Hematopoietic multipotent progenitor cell treated with erythropoietin and hydrocortisone succinate and interleukin-3 and kit ligand, for 15 days (in vitro differentiated cells): ENCODE measurements at regions not wholly inside any gene's neighbourhood (a gene's known extent, or its start where the extent isn't known, plus 50 kb on each side); places are given as distances from the start of the nearest gene placed in this dataset.

Experiments used
- DNase-seq: peaks from one replicate; pipeline ENCODE4 v3.0.0-alpha.2; 2015; ENCODE audit warnings: low spot score

DNA sequence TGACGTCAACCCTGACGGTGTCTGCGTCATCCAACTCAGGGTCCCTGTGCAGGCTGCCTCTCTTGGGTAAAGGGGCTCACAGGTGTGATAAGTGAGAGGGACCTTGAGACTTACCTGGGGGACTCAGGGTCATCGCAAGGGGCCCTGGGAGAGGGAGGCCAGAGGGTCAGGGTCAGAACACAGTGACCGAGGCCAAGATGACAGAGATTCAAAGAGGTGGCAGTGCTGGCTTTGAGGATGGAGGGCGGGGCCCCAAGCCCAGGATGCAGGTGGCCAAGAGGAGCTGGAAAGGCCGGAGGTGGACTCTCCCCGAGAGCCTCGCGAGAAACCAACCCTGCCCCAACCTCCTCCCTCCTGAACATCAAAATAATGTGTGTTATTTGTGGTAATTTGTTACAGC lies 165.2 kb upstream of the PPP2R2D start:
- no peak for DNase-seq

DNA sequence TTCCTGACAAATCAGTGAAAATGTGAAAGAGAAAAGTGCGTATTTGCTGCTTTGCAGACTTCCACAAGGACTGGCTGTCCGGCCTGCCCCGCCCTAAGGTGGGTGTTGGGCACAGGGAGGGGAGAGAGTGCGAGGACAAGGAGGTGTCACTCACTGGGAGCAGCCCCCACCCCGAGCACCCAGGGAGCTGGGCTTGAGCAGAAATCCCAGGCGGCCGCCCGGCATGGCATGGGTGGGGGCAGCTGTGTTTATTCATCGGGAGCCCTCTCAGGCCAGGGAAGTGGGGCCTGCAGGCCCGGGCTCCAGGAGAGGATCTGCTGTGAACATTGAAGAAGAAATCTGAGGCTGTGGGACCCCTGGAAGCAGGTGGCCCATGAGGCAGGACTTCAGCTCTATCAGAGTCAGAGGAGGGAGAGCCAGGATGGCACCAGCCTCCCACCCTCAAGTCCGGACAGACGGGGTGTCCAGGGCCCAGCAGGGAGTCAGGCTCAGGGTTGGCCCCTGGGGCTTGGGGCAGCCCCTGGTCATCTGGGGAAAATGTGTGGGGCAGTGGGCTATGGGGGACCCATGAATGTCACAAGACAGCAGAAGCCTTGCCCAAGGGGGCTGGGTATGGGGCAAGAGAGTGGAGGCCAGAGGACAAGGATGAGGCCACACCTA lies 164.4 kb upstream of the PPP2R2D start:
- no peak for DNase-seq

DNA sequence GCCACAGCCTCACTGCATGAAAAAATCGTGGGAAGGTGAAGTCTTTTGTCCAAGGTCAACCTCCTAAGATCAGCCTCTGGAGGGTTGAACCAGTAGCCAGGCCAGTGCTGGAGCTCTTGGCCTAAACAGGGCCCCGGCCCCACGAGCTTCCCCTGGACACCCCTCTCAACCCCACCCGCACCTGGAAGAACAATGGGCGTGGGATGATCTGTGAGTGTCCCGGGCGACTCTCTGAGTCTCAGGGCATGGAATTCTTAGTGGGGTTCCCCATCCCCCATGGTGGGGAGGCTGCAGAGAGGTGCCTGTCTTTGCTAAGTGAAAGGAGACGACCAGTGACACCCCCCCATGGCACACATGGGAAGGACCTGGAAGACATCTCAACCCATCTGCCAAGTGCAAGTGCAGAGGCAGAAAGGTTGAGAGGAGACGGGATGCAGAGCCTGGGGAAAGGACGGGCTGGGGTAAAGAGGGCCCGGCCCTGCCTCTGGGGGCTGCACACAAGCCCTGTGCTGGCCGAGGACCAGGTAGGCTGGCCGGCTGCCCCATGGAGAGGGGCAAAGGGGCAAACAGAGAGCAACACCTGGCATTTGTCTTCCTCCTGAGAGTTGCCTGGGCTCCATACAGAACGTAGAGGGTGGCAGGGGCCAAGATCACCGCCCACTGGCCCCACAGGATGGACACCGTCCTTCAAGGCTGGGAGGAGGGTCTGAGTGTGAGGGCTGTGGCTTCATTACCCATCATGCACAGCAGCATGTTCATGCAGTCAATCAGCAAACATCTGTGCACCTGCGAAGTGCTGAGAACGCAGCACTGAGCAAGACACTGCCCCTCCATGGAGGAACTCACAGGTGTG lies 163.0 kb upstream of the PPP2R2D start:
- no peak for DNase-seq

DNA sequence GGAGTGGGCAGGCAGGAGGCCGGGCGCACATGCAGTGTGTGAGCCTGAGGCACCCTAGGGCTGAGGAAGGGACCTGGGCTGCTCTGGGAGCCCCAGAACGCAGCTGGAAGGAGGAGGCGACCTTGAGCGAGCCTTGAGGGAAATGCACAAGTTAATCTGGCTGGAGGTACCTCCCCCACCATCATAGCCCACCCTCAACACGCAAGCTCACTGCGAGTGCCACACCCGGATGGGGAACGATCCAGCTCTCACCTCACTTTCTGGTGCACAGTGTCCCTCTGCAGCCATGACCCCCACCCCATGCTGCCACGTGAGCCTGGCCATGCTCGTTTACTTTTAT lies 162.4 kb upstream of the PPP2R2D start:
- no peak for DNase-seq

DNA sequence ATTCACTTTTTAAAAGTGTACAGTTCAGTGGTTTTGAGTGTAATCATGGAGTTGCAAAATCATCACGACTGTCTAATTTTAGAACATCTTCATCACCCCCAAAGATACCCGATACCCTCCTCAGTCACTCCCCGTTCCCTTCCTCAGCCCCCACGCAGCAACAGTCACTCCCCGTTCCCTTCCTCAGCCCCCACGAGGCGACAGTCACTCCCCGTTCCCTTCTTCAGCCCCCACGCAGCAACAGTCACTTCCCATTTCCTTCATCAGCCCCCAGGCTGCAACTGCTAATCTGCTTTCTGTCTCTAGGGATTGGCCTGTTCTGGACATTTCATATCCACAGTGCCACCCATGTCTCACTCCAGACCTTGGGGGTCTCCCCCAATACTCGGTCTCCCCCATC lies 161.6 kb upstream of the PPP2R2D start:
- no peak for DNase-seq

DNA sequence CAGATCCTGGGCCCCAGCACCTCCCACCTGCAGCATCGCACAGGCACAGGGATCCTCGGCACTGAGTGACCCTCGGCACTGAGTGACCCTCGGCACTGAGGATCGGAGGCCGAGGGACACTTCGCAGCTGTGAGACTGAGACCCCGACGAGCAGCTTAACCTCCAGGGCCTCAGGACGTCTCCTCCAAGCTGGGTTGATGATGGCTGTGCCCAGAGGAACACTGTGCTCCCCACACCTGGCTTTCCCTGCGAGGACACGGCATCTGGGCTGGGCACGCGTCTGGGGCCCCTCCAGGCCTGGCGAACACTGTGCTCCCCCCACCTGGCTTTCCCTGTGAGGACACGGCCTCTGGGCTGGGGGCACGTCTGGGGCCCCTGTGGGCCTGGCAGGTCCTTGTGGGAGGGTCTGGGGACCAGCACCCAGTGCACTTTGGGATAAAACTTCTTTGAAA lies 158.3 kb upstream of the PPP2R2D start:
- DNase-seq, result no peak

DNA sequence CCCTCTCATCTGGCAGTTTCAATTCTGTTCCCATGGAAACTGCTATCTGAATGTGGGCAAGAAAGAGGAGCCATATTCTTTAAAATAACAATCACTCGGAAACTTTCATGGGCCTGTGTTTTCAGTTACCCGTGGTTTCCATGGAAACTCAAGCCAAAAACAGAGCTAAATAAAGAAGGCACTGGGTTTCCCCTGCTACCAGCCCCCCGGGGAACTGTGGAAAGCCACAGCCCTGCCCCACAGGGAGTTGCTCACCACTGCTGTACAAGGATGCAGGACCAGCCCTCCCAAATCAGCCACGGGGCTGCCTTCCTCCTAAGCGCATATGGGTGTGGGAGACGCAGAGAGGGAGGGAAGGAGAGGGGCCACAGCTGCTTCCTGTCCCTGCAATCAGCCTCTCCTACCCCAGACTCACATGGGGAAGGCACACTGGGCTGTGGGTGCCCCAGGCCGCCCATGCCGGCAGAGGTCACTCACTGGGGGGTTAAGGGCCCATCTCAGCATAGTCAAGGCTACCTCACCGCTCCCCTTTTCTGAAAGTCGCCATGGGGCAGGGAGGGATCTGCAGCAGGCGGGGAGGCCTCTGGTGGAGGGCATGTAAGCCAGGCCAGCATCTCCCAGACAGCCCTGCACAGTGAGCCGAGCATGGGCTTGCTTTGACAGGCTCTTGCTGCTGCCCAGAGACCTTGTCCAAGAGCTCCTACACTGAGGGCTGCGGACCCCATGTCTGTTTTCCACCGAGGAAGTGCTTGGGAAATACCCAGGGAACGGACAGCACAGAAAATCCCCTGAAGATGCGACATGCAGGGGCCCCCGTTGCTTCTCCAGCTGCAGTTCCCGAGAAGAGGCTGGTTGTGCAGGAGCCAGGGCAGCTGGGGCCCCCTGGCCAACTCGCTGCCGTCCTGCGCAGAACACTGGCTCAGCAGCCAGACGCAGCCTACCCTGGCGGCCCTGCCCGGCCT lies 157.3 kb upstream of the PPP2R2D start:
- no peak for DNase-seq

DNA sequence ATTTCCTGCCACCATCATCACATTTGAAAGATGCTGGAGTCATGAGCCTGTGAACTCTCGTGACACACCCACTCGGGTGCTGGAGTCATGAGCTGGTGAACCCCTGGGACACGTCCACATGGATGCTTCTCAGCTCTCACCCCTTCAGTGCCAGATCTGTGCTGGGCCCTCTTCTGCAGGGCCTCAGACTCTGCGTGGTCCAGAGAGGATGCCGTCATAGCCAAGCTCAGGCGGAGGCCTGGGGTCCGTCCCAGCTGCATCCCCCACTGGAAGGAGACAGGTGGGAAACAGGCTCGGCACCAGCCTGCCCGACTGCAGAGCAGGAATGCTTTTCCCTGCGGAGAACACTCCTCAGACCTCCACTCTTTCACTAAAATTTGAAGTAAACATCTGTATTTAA lies 156.5 kb upstream of the PPP2R2D start:
- no peak for DNase-seq

DNA sequence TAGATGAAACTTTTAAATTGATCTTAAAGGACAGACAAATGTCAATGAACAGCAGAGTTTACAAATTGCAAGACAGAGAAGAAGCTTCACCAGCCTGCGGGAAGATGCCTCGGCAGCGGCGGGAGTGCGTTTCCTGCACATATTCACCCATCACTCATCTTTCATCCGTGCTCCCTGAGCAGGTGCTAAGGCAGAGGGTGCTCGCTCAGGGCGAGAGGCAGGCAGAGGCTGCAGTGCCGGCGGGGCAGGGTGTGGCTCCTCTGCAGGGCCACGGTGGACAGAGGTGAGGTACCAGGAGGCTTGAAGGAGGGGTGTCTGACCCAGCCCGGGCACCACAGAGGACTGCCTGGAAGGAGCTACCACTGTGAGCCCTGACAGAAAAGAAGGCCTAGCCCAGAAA lies 155.2 kb upstream of the PPP2R2D start:
- no peak for DNase-seq

DNA sequence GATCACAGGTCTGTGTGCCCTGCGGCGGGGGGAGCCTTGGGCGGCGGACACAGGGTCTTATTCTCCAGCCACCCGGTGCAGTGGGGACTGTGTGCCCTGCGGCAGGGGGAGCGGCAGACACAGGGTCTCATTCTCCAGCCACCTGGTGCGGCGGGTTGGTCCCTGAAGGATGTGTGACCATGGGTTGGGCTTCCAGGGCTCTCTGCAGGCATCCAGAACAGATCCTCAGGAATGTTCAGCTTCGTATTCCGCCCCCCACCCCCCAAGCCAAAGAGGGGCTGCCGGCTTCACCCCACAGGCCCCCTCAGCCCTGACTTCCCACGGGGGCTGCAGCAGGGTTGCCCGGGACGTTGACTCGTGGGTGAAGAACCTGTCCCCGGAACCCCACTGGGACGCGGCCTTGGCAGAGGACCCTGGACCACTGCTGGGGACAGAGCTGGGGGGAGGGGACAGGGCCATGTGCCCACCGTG lies 154.5 kb upstream of the PPP2R2D start:
- no peak for DNase-seq

DNA sequence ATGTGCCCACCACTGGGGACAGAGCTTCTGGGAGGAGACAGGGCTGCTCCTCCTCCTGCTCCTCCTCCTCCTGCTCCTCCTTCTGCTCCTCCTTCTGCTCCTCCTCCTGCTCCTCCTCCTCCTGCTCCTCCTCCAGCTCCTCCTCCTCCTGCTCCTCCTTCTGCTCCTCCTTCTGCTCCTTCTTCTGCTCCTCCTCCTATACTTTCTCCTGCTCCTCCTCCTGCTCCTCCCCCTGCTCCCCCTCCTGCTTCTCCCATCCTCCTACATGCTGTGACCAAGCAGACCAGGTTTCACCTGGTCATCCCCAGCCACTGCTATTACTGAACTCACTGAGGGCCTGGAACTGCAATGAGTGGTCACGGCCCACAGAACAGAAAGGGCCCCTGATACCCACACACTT lies 154.0 kb upstream of the PPP2R2D start:
- DNase-seq, result no peak

DNA sequence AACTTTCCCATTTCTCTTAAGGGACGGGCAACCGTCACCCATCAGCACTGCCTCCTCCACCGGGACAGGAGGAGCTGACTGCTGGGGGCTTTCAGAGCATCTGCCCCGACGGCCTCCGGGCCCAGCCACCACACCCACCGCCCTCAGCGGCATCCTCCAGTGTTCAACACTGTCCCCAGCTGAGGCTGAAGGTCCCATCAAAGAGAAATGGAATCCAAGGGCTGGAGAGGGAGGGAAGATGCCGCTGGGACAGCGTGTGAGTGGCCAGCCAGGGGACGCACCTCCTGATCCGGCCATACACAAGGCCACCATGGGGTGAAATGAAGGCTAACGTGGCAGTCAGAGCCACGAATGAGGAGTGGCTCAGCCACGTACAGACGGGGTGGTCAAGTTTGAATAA lies 153.6 kb upstream of the PPP2R2D start:
- DNase-seq, result no peak

DNA sequence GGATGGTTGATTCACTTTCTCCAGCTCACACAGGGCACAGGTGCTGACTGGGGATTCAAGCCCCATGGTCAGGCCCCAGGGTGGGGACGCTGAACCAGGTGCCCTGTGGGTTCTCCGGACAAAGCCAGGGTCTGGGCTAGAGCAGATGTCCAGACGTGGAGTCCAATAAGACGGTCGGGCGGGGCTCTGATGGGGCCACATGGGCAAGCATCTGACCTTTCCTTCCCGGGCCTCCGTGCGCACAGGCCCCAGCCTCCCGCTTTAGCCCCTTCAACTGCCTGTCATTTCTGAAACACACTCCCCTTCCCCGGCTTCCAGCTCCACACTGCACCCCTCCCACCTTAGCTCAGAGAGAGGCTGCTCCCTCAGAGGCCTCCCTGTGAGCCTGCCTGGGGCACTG lies 153.0 kb upstream of the PPP2R2D start:
- no peak for DNase-seq

DNA sequence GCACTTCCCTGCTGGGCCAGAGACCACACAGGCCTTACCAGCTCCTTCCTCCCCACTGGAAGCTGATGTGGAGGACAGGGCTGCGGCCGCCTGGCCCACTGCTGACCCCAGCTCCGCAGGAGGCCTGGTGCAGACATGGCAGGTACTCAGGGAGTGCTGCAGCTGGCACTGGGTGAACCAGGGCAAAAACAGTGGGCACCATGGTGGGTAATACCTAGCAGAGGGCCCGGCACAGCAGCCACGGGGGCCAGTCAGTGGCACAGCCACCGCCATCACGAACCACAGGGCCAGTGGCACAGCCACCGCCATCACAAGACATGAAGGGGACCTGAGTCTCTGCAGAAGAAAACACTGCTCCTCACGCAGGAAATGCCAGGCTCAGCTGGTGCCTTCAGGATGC lies 152.6 kb upstream of the PPP2R2D start:
- no peak for DNase-seq

DNA sequence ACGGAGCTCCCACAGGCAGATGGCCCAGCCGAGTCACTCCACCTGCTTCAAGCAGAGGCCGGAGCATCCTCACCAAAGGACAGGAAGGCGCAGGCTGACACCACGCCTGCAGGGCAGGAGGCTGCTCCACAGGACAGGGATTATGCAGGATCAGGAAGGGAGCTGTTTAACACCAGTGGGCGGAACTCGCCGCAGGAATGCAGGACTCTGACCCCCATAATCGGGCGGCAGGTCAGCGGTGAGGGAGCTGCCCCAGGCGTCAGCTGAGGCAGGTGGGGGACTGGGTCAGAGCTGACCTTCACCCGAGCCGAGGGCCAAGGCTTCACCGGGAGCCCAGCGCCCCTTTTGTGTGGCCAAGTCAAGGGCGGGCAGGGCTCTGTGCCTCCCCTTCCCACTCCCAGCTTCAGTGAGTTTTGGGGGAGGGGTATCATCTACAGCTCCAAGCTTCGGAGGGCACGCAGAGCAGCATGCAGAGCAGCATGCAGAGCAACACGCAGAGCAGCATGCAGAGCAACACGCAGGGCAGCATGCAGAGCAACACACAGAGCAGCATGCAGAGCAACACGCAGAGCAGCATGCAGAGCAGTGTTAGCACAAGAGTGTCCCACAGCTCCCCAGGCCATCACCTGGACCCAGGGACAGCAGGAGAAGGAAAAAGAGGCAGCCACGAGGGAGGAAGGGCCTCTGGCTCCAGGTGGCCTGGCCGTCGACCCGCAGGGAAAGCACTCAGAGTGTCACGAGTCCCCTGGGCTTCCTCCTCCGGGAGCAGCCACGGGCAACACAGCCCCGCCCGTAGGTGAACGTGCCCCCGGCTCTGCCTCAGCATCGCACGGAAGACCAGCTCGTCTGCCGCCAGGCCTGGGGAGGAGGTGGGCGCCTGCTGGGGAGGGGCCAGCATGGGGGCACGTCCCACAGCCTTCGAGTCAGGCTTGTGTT lies 151.7 kb upstream of the PPP2R2D start:
- no peak for DNase-seq

DNA sequence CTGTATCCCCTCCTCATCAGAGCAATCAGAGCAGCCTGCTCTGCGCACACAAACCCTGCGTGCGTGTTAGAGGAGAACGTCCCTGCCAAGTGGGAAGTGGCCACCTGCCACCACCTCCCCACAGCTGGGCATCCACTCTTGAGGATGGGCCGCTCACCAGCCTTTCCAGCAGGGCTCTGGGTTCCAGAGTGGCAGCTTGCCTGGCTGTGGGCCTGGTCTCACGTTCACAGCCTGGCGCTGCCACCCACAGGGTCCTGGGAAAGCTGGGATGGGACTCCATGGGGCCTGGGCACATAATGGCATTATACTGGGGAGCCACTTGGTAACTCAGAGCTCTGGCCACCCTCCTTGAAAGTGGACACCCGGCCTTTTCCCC lies 151.1 kb upstream of the PPP2R2D start:
- DNase-seq, result no peak

DNA sequence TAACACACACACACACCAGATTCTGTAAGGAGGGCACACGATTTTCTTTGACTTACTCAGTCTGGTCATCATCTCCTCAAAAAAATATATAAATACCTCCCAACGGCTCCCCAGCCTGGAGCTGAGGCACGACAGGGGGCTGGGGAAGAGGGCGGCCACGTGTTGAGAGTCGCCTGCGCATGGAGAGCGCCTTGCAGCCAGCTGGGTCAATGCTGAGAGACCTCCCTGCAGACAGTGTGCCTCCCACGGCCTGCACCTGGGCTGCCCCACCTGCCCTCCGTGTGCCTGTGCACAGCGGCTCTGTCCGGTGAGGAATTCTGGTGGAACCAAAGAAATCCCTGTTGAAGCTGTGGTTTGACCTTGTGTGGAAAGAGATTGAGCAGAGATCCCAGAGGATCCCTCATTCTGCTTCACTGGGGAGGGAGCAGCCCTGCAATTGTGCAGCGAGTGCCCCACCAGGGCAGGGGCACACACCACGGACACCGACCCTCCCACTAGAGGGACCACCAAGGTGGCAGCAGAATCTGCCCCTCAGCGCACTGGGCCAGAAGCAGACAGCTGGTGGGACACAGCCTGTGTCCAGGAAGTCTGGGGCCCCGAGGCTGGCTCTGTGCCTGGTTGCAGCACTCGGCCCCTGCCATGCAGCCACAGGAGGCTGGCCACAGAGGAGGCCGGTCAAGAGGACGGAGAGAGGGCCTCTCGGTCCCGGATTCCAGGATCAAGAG lies 150.5 kb upstream of the PPP2R2D start:
- DNase-seq, result no peak

DNA sequence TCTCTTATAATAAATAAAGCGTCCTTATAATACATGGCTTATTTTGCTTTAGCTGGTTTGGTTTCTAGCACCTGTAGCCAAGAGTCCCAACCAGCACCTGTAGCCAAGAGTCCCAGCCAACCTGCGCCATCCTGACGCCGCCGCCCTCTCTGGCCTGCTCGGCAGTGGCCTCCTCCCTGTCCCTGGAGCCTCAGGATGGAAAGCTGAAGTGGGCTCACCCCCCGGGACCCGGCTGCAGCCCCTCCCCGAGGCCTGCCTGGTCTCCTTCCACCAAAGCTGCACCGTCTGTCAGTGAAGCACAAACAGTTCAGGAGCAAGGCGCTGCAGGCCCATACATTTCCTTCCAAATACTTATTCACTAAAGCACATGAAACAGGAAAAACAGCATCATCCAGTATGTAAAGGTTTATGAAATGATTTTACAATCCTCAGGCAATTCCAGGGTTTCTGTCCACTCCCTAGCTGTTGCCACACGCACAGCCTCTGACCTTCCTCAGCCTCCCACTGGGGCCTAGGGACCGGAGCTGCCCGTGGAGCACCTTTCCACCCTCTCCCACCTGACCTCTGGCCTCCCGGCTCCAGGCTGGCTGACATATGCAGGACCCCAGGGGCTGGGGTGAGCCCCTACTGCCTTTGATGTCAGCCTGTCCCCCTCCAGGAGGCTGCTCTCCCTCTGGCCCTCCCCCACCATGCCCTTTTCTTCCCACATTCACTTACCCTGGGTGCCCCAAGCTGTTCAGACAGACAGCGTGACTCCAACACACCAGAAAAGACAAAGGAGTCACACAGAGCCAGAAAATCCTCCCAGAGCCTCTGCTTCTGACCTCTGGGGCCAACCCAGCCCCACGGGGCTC lies 149.6 kb upstream of the PPP2R2D start:
- DNase-seq, result no peak

DNA sequence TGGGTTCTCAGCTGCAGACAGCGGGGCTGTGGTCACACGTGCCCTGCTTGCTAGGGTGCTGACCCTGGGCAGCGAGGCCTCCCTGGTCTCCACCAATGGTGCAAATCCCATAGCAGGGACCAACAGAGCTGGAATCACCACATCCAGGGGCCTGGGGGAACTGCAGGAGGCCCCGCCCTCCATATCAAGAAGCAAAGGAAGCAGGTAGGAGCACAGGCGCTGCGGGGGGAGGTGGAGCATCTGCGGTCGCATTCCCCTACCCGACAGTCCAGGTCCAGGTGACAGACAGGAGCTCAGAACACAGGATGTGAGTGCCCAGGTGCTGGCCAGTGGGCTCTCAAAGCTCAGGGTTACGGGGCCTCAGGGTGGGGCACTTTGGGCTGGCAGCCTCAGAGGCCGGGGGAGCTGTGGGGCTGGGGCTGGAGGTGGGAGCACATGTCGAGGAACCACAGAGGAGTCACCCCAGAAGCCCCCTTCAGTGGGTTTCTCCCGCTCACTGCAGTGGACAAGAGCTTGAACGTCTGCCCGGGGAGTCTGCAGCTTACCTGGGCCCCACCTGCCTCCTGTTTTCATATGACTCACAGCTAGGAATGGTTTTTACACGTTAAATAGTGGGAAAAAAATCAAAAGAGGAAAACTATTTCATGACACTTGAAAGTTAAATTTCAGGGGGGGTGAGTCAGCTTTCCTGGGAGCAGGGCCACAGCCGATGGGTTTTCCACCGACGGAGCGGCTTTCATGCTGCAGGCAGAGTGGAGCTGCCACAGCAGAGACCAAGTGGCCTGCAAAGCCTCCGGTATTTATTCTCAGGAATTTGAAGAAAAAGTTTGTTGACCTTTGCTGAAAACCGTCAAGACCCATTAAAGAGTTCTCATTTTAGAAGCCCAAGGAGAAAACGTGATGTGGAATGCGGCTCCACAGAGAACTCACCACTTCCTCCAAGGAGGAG lies 148.7 kb upstream of the PPP2R2D start:
- no peak for DNase-seq
